ENCODE measurements at regions not wholly inside any gene's neighbourhood (a gene's known extent, or its start where the extent isn't known, plus 50 kb on each side); places are given as distances from the start of the nearest gene placed in this dataset.

- Histone ChIP-seq H3K9me3 (ENCODE audit: insufficient read depth, low read length) (no peaks in the 10 kb centered on the region), H3K27ac (ENCODE audit: low read depth, low read length) (no peak overlapping the region), H2AFZ (ENCODE audit: low read depth, low read length, severe bottlenecking) (no peak overlapping the region), H3K4me3 (ENCODE audit: insufficient read depth, low read length, poor library complexity, severe bottlenecking) (no peak overlapping the region), H4K20me1 (ENCODE audit: low read depth, low read length) (no peaks in the 10 kb centered on the region), H3K4me2 (ENCODE audit: low read depth, low read length, poor library complexity, severe bottlenecking) (no peak overlapping the region), H3K27me3 (ENCODE audit: low read length) (no peaks in the 10 kb centered on the region), H3K36me3 (ENCODE audit: low read length) (0 out of 2 replicates have a peak, but pooled peaks cover 3% of the 10 kb centered on the region), H3F3A (ENCODE audit: insufficient read depth) (no peaks in the 10 kb centered on the region), H3K9me2 (replicated peaks; ENCODE audit: insufficient read depth, low read length) (no peaks in the 10 kb centered on the region), H3K79me2 (ENCODE audit: insufficient read depth, low read length) (no peaks in the 10 kb centered on the region), H3K9ac (ENCODE audit: low read length) (no peak overlapping the region)
- TF ChIP-seq EZH2phosphoT487 (conservative IDR thresholded peaks at IDR 0.05; ENCODE audit: low read length) (no peak), CTCF (IDR thresholded peaks at IDR 0.05; ENCODE audit: insufficient read depth, low read length, poor library complexity, severe bottlenecking) (no peak)
Observed at GRCh38 chr17:77506371-77506991, 365.7 kb downstream of the SEC14L1 start.

GRCh38 chr17:77507111-77507885, 366.5 kb downstream of the SEC14L1 start:
- no peaks in the 10 kb centered on the region for H4K20me1 ChIP-seq (ENCODE audit: low read depth, low read length)
- H3K4me3 ChIP-seq (ENCODE audit: insufficient read depth, low read length, poor library complexity, severe bottlenecking), result no peak overlapping the region
- H3K27ac ChIP-seq (ENCODE audit: low read depth, low read length), result no peak overlapping the region
- H3K4me2 ChIP-seq (ENCODE audit: low read depth, low read length, poor library complexity, severe bottlenecking), result no peak overlapping the region
- H3K9me3 ChIP-seq (ENCODE audit: insufficient read depth, low read length), result no peaks in the 10 kb centered on the region
- no peak overlapping the region for H3K9ac ChIP-seq (ENCODE audit: low read length)
- no peaks in the 10 kb centered on the region for H3K79me2 ChIP-seq (ENCODE audit: insufficient read depth, low read length)
- no peak overlapping the region for H2AFZ ChIP-seq (ENCODE audit: low read depth, low read length, severe bottlenecking)
- H3K36me3 ChIP-seq (ENCODE audit: low read length), result 0 out of 2 replicates have a peak, but pooled peaks cover 5% of the 10 kb centered on the region
- H3K9me2 ChIP-seq (replicated peaks; ENCODE audit: insufficient read depth, low read length), result no peaks in the 10 kb centered on the region
- no peaks in the 10 kb centered on the region for H3F3A ChIP-seq (ENCODE audit: insufficient read depth)
- no peak for TF ChIP-seq CTCF (IDR thresholded peaks at IDR 0.05; ENCODE audit: insufficient read depth, low read length, poor library complexity, severe bottlenecking)
- TF ChIP-seq EZH2phosphoT487 (conservative IDR thresholded peaks at IDR 0.05; ENCODE audit: low read length), result no peak
- no peaks in the 10 kb centered on the region for H3K27me3 ChIP-seq (ENCODE audit: low read length)

- Histone ChIP-seq H4K20me1 (ENCODE audit: low read depth, low read length) (no peaks in the 10 kb centered on the region), H3K27me3 (ENCODE audit: low read length) (no peaks in the 10 kb centered on the region), H3K9me3 (ENCODE audit: insufficient read depth, low read length) (no peaks in the 10 kb centered on the region), H3K4me3 (ENCODE audit: insufficient read depth, low read length, poor library complexity, severe bottlenecking) (no peak overlapping the region), H3K4me2 (ENCODE audit: low read depth, low read length, poor library complexity, severe bottlenecking) (no peak overlapping the region), H2AFZ (ENCODE audit: low read depth, low read length, severe bottlenecking) (no peak overlapping the region), H3K27ac (ENCODE audit: low read depth, low read length) (no peak overlapping the region), H3K9ac (ENCODE audit: low read length) (no peak overlapping the region), H3K79me2 (ENCODE audit: insufficient read depth, low read length) (no peaks in the 10 kb centered on the region), H3K9me2 (replicated peaks; ENCODE audit: insufficient read depth, low read length) (no peaks in the 10 kb centered on the region), H3F3A (ENCODE audit: insufficient read depth) (no peaks in the 10 kb centered on the region), H3K36me3 (ENCODE audit: low read length) (0 out of 2 replicates have a peak, but pooled peaks cover 5% of the 10 kb centered on the region)
- no peak for TF ChIP-seq EZH2phosphoT487 (conservative IDR thresholded peaks at IDR 0.05; ENCODE audit: low read length)
- TF ChIP-seq CTCF (IDR thresholded peaks at IDR 0.05; ENCODE audit: insufficient read depth, low read length, poor library complexity, severe bottlenecking), result no peak
Observed at GRCh38 chr17:77508047-77508715, 367.4 kb downstream of the SEC14L1 start.
